Activated CD8-positive, alpha-beta T cell treated with anti-CD3 and anti-CD28 coated beads, Interleukin-2, amount 10 ng/mL, durations not matched to agents 7 days and 5 days (primary cell): ENCODE measurements at regions not wholly inside any gene's neighbourhood (a gene's known extent, or its start where the extent isn't known, plus 50 kb on each side); places are given as distances from the start of the nearest gene placed in this dataset.

ENCODE experiments used
- ATAC-seq: fragments of 150-1000 bp; cut with Tn5 transposase; one replicate; pipeline ENCODE4 v1.10.0; 2021; ENCODE audit warnings: moderate library complexity
- CTCF ChIA-PET: fragments of 350-600 bp; sonication (Branson Sonifier 250); formaldehyde crosslinking; loops from one replicate; lab custom pipeline; 2021; ENCODE audit warnings: antibody characterized with exemption; lab: Charles Lee
- POLR2A ChIA-PET: fragments of 350-600 bp; sonication (Branson Sonifier 250); formaldehyde crosslinking; loops from one replicate; lab custom pipeline; 2021; ENCODE audit warnings: antibody characterized with exemption; lab: Charles Lee
- DNase-seq: peaks from one replicate; pipeline ENCODE4 v3.0.0-alpha.2; 2020
- H3K27ac Mint-ChIP-seq: one replicate; pipeline ENCODE4 v1.8.0; 2021; ENCODE audit warnings: mild to moderate bottlenecking, mixed read lengths
- H3K27me3 Mint-ChIP-seq: one replicate; pipeline ENCODE4 v1.8.0; 2021; ENCODE audit warnings: low read depth, mixed read lengths
- H3K36me3 Mint-ChIP-seq: one replicate; pipeline ENCODE4 v1.8.0; 2021; ENCODE audit warnings: low read depth, mixed read lengths
- H3K4me1 Mint-ChIP-seq: one replicate; pipeline ENCODE4 v1.8.0; 2021; ENCODE audit warnings: low read depth, mixed read lengths
- H3K4me3 Mint-ChIP-seq: one replicate; pipeline ENCODE4 v1.8.0; 2021; ENCODE audit warnings: mild to moderate bottlenecking, mixed read lengths
- H3K9me3 Mint-ChIP-seq: one replicate; pipeline ENCODE4 v1.8.0; 2022; ENCODE audit warnings: mixed read lengths; ENCODE audit not compliant: insufficient read depth

GRCh38 chr12:59194794-59195193 is 274.5 kb upstream of the LRIG3 start:
- Mint-ChIP-seq H3K4me3 (no peak overlapping the region), H3K27ac (no peak overlapping the region), H3K27me3 (no peaks in the 10 kb centered on the region), H3K36me3 (no peaks in the 10 kb centered on the region), H3K4me1 (no peaks in the 10 kb centered on the region), H3K9me3 (no peaks in the 10 kb centered on the region)
- ChIA-PET POLR2A (no interaction called here), CTCF (no interaction called here)
- ATAC-seq = no peak
- DNase-seq = no peak

GRCh38 chr12:59193476-59194050 is 273.3 kb upstream of the LRIG3 start:
- H3K27ac Mint-ChIP-seq = no peak overlapping the region
- H3K36me3 Mint-ChIP-seq = no peaks in the 10 kb centered on the region
- ATAC-seq = no peak
- DNase-seq = no peak
- H3K27me3 Mint-ChIP-seq = no peaks in the 10 kb centered on the region
- no peak overlapping the region for H3K4me3 Mint-ChIP-seq
- no peaks in the 10 kb centered on the region for H3K9me3 Mint-ChIP-seq
- no peaks in the 10 kb centered on the region for H3K4me1 Mint-ChIP-seq
- POLR2A ChIA-PET = no interaction called here
- CTCF ChIA-PET = no interaction called here

- Mint-ChIP-seq H3K9me3 (no peaks in the 10 kb centered on the region), H3K27ac (no peak overlapping the region), H3K4me3 (no peak overlapping the region), H3K27me3 (no peaks in the 10 kb centered on the region), H3K4me1 (no peaks in the 10 kb centered on the region), H3K36me3 (no peaks in the 10 kb centered on the region)
- ChIA-PET CTCF (interaction anchor here (0.7 kb wide), 1 partner anchor 746 kb away, joined by 3 read pairs; no protein-coding TSS in a partner anchor), POLR2A (no interaction called here)
- no peak for DNase-seq
- no peak for ATAC-seq
These were observed 271.1 kb upstream of the LRIG3 start for GRCh38 chr12:59191372-59191771.

GRCh38 chr12:59186451-59186850 is 266.1 kb upstream of the LRIG3 start:
- POLR2A ChIA-PET = no interaction called here
- H3K4me1 Mint-ChIP-seq = no peaks in the 10 kb centered on the region
- CTCF ChIA-PET = no interaction called here
- no peak for DNase-seq
- no peak for ATAC-seq
- H3K27ac Mint-ChIP-seq = no peak overlapping the region
- H3K36me3 Mint-ChIP-seq = no peaks in the 10 kb centered on the region
- no peak overlapping the region for H3K4me3 Mint-ChIP-seq
- H3K9me3 Mint-ChIP-seq = no peaks in the 10 kb centered on the region
- no peaks in the 10 kb centered on the region for H3K27me3 Mint-ChIP-seq

- ChIA-PET CTCF (no interaction called here), POLR2A (no interaction called here)
- no peak for DNase-seq
- Mint-ChIP-seq H3K4me3 (no peak overlapping the region), H3K36me3 (no peaks in the 10 kb centered on the region), H3K27ac (no peak overlapping the region), H3K27me3 (no peaks in the 10 kb centered on the region), H3K4me1 (no peaks in the 10 kb centered on the region), H3K9me3 (no peaks in the 10 kb centered on the region)
- ATAC-seq = no peak
These were observed 265.0 kb upstream of the LRIG3 start for GRCh38 chr12:59185295-59185694.

GRCh38 chr12:59182658-59183455 is 262.6 kb upstream of the LRIG3 start:
- H3K27me3 Mint-ChIP-seq = no peaks in the 10 kb centered on the region
- DNase-seq (no peak), ATAC-seq (no peak)
- no peak overlapping the region for H3K27ac Mint-ChIP-seq
- no peaks in the 10 kb centered on the region for H3K4me1 Mint-ChIP-seq
- H3K36me3 Mint-ChIP-seq = no peaks in the 10 kb centered on the region
- H3K9me3 Mint-ChIP-seq = no peaks in the 10 kb centered on the region
- H3K4me3 Mint-ChIP-seq = no peak overlapping the region
- CTCF ChIA-PET = no interaction called here
- POLR2A ChIA-PET = no interaction called here

- ATAC-seq (no peak), DNase-seq (no peak)
- ChIA-PET CTCF (no interaction called here), POLR2A (no interaction called here)
- Mint-ChIP-seq H3K27ac (no peak overlapping the region), H3K4me3 (no peak overlapping the region), H3K36me3 (no peaks in the 10 kb centered on the region), H3K4me1 (no peaks in the 10 kb centered on the region), H3K9me3 (no peaks in the 10 kb centered on the region), H3K27me3 (no peaks in the 10 kb centered on the region)
These were observed 261.9 kb upstream of the LRIG3 start for GRCh38 chr12:59182191-59182590.

- Mint-ChIP-seq H3K4me1 (no peaks in the 10 kb centered on the region), H3K27ac (no peak overlapping the region), H3K27me3 (no peaks in the 10 kb centered on the region), H3K4me3 (no peak overlapping the region), H3K36me3 (no peaks in the 10 kb centered on the region), H3K9me3 (no peaks in the 10 kb centered on the region)
- no peak for ATAC-seq
- ChIA-PET CTCF (no interaction called here), POLR2A (no interaction called here)
- no peak for DNase-seq
These were observed 261.0 kb upstream of the LRIG3 start for GRCh38 chr12:59181196-59181777.

- Mint-ChIP-seq H3K4me1 (no peaks in the 10 kb centered on the region), H3K27me3 (no peaks in the 10 kb centered on the region), H3K36me3 (no peaks in the 10 kb centered on the region), H3K4me3 (no peak overlapping the region), H3K9me3 (no peaks in the 10 kb centered on the region), H3K27ac (no peak overlapping the region)
- CTCF ChIA-PET = no interaction called here
- DNase-seq (no peak), ATAC-seq (no peak)
- POLR2A ChIA-PET = no interaction called here
These were observed 258.9 kb upstream of the LRIG3 start for GRCh38 chr12:59179231-59179630.

- no peaks in the 10 kb centered on the region for H3K9me3 Mint-ChIP-seq
- H3K27me3 Mint-ChIP-seq = no peaks in the 10 kb centered on the region
- H3K4me3 Mint-ChIP-seq = no peak overlapping the region
- no peaks in the 10 kb centered on the region for H3K4me1 Mint-ChIP-seq
- H3K27ac Mint-ChIP-seq = no peak overlapping the region
- ChIA-PET CTCF (no interaction called here), POLR2A (no interaction called here)
- ATAC-seq (no peak), DNase-seq (no peak)
- no peaks in the 10 kb centered on the region for H3K36me3 Mint-ChIP-seq
These were observed 253.4 kb upstream of the LRIG3 start for GRCh38 chr12:59173695-59174094.

- Mint-ChIP-seq H3K27me3 (no peaks in the 10 kb centered on the region), H3K4me3 (no peak overlapping the region), H3K36me3 (no peaks in the 10 kb centered on the region), H3K4me1 (no peaks in the 10 kb centered on the region), H3K9me3 (no peaks in the 10 kb centered on the region), H3K27ac (no peak overlapping the region)
- ChIA-PET CTCF (no interaction called here), POLR2A (no interaction called here)
- ATAC-seq (no peak), DNase-seq (no peak)
These were observed 248.3 kb upstream of the LRIG3 start for GRCh38 chr12:59168647-59169046.

GRCh38 chr12:59166457-59166856 is 246.2 kb upstream of the LRIG3 start:
- H3K4me3 Mint-ChIP-seq = no peak overlapping the region
- no peaks in the 10 kb centered on the region for H3K9me3 Mint-ChIP-seq
- H3K4me1 Mint-ChIP-seq = no peaks in the 10 kb centered on the region
- POLR2A ChIA-PET = no interaction called here
- no peaks in the 10 kb centered on the region for H3K27me3 Mint-ChIP-seq
- H3K27ac Mint-ChIP-seq = no peak overlapping the region
- DNase-seq = no peak
- CTCF ChIA-PET = no interaction called here
- H3K36me3 Mint-ChIP-seq = no peaks in the 10 kb centered on the region
- ATAC-seq = no peak
